LNCAP (cell line): ENCODE measurements at regions not wholly inside any gene's neighbourhood (a gene's known extent, or its start where the extent isn't known, plus 50 kb on each side); places are given as distances from the start of the nearest gene placed in this dataset.

Experiments
- TF ChIP-seq, protein P1 (sequence below): fragments of 450-650 bp; IDR thresholded peaks from 2 replicates; pipeline ENCODE4 v1.5.1; 2017; ENCODE audit warnings: mild to moderate bottlenecking

DNA sequence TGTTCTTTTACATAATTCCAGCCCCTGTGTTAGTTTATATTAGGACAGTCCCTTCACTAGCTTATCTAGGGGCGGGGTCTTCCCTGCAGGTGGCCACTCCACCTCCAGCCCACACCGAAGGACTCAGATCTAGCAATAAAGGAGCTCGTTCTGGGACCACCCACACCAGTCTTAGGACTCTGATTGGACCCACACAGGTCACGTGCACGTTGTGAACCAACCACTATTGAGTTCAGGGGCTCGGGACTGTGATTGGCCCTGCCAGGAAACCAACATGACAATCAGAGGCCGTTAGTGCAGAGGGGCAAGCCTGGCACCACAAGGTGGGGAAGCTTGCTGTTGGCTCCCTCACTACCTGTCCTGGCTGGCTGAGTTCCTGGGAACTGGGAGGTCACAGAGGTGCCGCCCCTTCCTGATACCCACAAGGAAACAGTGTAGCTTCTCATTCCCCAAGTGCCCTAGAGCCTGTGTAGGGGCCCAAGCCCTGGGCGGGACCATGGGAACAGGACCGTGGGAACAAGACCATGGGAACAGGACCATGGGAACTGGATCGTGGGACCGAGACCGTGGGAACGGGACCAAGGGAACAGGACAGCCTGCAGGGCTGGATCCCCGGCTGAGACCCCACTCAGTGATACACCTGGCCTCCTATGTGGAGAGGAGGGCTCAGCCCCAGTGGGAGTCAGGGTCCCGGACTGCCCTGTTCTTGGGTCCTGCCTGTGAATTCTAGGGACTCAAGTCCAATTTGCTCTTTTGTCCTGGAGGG, 297.8 kb downstream of the ADGRD1 start:
- TF ChIP-seq, protein P1, sequence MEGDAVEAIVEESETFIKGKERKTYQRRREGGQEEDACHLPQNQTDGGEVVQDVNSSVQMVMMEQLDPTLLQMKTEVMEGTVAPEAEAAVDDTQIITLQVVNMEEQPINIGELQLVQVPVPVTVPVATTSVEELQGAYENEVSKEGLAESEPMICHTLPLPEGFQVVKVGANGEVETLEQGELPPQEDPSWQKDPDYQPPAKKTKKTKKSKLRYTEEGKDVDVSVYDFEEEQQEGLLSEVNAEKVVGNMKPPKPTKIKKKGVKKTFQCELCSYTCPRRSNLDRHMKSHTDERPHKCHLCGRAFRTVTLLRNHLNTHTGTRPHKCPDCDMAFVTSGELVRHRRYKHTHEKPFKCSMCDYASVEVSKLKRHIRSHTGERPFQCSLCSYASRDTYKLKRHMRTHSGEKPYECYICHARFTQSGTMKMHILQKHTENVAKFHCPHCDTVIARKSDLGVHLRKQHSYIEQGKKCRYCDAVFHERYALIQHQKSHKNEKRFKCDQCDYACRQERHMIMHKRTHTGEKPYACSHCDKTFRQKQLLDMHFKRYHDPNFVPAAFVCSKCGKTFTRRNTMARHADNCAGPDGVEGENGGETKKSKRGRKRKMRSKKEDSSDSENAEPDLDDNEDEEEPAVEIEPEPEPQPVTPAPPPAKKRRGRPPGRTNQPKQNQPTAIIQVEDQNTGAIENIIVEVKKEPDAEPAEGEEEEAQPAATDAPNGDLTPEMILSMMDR, result no peak

DNA sequence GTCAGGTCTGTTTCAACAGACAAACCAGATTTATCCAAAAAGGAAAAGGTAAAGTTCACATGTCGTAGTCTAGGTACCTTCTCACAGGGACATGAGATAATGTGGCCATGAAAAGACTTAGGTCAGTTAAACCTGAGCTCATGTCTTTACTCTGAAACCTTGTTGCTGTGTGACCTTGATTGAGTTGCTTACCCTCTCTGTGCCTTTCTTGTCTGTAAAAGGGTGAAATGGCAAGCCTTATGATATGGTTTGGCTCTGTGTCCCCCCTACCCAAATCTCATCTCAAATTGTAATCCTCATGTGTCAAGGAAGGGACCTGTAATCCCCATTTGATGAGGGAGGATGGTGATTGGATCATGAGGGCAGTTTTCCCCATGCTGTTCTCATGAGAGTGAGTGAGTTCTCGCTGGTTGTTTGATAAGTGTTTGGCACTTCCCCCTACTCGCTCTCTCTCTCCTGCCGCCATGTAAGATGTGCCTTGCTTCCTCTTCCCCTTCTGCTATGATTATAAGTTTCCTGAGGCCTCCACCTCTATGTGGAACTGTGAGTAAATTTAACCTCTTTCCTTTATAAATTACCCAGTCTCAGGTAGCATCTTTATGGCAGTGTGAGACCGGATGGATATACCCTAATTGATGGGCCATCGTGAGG, 299.8 kb downstream of the ADGRD1 start:
- TF ChIP-seq, protein P1, result no peak

DNA sequence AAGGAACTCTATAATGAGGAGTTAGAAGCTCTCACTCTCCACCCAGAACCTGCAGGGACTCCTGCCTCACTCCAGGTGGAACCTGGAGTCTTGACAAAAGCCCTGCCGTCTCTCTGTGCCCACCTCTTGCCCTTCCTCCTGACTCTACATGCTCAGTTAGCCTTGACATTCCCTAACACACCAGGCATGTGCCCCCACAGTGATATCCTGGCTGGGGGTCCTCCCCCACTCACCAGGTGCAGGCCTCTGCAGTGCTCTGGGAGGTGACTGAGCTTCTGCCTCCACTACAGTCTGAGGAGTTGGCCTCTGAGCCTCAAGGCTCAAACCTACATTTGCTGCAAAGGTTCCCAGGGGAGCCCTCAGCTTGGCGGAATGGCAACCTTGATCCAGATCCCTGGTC, 300.7 kb downstream of the ADGRD1 start:
- TF ChIP-seq, protein P1, result no peak

DNA sequence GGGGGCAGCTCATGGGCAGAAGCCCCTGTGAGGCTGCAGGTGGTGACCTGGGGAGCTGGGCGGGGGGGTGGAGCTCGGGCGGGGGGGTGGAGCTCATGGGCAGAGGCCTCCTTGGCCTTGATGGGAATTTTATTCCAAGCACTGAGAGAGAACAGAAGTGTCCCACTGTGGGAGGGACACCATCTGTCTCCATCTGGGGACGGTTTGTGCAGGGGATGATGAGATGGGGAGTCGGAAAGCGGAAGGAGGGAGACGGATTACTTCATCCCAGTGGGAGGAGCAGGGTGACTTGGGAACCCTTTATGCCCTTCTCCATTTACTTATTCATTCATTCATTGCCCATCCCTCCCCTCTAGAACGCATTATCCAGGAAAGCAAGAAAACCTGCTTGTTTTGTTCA, 304.7 kb downstream of the ADGRD1 start:
- TF ChIP-seq, protein P1, result no peak

DNA sequence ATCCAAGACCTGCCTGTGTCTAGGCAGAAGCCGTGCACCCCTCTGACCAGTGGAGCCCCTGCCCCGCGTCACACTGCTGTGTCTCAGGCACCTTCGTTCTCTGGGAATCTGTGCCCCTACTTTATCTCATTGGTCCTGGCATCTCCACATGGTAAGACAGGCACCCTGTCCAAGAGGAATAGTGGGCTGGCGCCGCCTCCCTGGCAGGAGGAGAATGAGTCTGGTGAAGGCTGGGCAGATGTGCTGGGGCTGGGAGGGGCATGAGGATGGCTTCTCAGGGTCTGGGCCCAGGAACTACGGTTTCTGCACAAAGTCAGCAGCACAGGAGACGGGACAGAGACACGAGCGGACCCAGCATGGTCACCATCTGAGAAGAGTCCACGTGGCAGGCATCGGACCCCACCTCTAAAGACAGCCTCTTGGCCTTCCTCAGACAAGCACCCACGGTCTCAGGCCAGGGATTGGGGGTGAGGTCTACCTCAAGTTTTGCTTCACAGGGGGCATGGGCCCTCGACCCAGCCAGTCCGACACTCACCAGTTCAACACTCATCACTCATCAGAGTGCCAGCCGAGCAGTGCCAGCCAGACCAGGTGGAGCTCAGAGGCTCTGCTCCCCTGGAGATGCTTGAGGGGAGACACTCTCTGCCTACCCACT, 306.7 kb downstream of the ADGRD1 start:
- TF ChIP-seq, protein P1, result no peak

DNA sequence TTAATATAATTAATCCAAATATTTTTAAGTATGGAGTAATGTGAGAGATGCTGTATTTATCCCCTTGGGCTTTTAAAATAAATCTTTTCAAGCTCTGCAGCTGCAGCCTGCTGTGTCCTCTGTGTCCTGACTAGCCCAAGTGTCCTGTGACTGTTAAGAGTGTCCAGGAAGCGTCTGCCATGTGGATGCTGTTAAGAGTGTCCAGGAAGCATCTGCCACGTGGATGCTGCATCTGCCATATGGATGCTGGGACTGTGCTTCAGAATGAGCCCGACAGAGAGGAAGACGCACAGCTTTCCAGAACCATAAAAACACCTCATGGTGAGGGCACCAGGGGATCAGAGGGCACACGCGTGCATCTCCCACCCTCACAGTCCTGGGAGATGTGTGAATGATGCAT, 307.2 kb downstream of the ADGRD1 start:
- TF ChIP-seq, protein P1, result no peak

DNA sequence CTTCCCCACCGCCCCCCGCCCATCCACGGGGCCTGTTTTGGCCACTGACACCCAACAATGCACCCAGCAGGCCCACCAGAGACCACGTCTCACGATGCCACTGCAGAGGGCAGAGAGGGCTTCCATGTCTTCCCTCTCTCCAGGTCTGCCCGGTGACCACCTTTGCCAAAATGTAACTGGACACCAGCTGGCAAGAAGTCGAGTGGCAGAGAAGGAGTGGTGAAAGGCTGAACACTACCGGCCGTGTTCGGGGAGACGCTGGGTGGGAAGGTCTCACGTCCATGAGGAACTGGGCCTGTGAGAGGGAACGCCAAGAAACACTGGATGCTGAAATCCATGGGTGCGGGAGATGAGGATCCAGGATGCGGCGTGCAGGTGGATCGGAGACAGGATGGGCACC, 308.2 kb downstream of the ADGRD1 start:
- TF ChIP-seq, protein P1, result no peak
